Smooth muscle cell (in vitro differentiated cells): ENCODE measurements at regions not wholly inside any gene's neighbourhood (a gene's known extent, or its start where the extent isn't known, plus 50 kb on each side); places are given as distances from the start of the nearest gene placed in this dataset.
A peak's percentile ranks its signal among the peaks of the same experiment; 100 is the strongest.

Source experiments
- DNase-seq: peaks from one replicate; lab custom pipeline; 2025; ENCODE audit not compliant: unreplicated experiment; lab: John Stamatoyannopoulos, UW
- H2AFZ ChIP-seq: fragments of 200-600 bp; sonication (generic); 2 replicates; pipeline ENCODE4 v1.6.0; 2016; ENCODE audit warnings: antibody characterized with exemption, low read depth, mild to moderate bottlenecking
- H3F3A ChIP-seq: fragments of 200-600 bp; sonication (generic); 2 replicates; pipeline ENCODE4 v1.6.0; 2017; ENCODE audit warnings: antibody characterized with exemption, low read depth
- H3K27ac ChIP-seq: fragments of 200-600 bp; sonication (generic); 2 replicates; pipeline ENCODE4 v1.5.1; 2016; ENCODE audit warnings: low read depth, mild to moderate bottlenecking
- H3K27me3 ChIP-seq: fragments of 200-600 bp; sonication (generic); 2 replicates; pipeline ENCODE4 v1.6.1; 2016; ENCODE audit warnings: low read depth, mild to moderate bottlenecking
- H3K36me3 ChIP-seq: fragments of 200-600 bp; sonication (generic); 2 replicates; pipeline ENCODE4 v1.5.1; 2016; ENCODE audit warnings: low read depth
- H3K4me1 ChIP-seq: fragments of 200-600 bp; sonication (generic); 2 replicates; pipeline ENCODE4 v1.5.1; 2016; ENCODE audit warnings: low read depth
- H3K4me2 ChIP-seq: fragments of 200-600 bp; sonication (generic); 2 replicates; pipeline ENCODE4 v1.6.0; 2016; ENCODE audit warnings: mild to moderate bottlenecking
- H3K4me3 ChIP-seq: fragments of 200-600 bp; sonication (generic); 2 replicates; pipeline ENCODE4 v1.5.1; 2016; ENCODE audit warnings: mild to moderate bottlenecking
- H3K79me2 ChIP-seq: fragments of 200-600 bp; sonication (generic); 2 replicates; pipeline ENCODE4 v1.6.0; 2016; ENCODE audit warnings: low read depth, mild to moderate bottlenecking
- H3K9ac ChIP-seq: fragments of 200-600 bp; sonication (generic); 2 replicates; pipeline ENCODE4 v1.6.0; 2016; ENCODE audit warnings: low read depth
- H3K9me3 ChIP-seq: fragments of 200-600 bp; sonication (generic); replicated peaks from 2 replicates; pipeline ENCODE4 v1.5.1; 2016; ENCODE audit warnings: low read depth
- H4K20me1 ChIP-seq: fragments of 200-600 bp; sonication (generic); 2 replicates; pipeline ENCODE4 v1.6.0; 2016; ENCODE audit warnings: low read depth
- CTCF ChIP-seq: fragments of 200-600 bp; sonication (generic); IDR thresholded peaks from 2 replicates; pipeline ENCODE4 v1.5.1; 2017; ENCODE audit warnings: borderline replicate concordance, mild to moderate bottlenecking, antibody characterized with exemption; ENCODE audit not compliant: insufficient read depth, poor library complexity, severe bottlenecking
- WGBS: methylation state at CpG from one replicate; pipeline ENCODE4 v1.1.7; 2016; ENCODE audit warnings: low lambda C conversion rate; 5-methylcytosine and 5-hydroxymethylcytosine counted together

- Histone ChIP-seq H4K20me1 (peaks cover 18% of the 10 kb centered on the region), H3K79me2 (no peaks in the 10 kb centered on the region), H3K9me3 (no peaks in the 10 kb centered on the region), H3K27ac (no peak overlapping the region), H2AFZ (no peak overlapping the region), H3K9ac (no peak overlapping the region), H3K4me3 (peak overlapping the region; percentile 41), H3K4me1 (peaks cover 15% of the 10 kb centered on the region), H3F3A (no peaks in the 10 kb centered on the region), H3K4me2 (peak overlapping the region; percentile 50), H3K36me3 (no peaks in the 10 kb centered on the region), H3K27me3 (peaks cover 11% of the 10 kb centered on the region)
- TF ChIP-seq CTCF, result no peak
- WGBS, result 84% methylated on average over 6 of the region's 6 CpGs
- no peak for DNase-seq
Measured at GRCh38 chr17:64773386-64773835, 111.3 kb upstream of the SMURF2 start.

GRCh38 chr17:64772845-64773299 lies 110.8 kb upstream of the SMURF2 start:
- Histone ChIP-seq H3K9me3 (no peaks in the 10 kb centered on the region), H3K4me2 (no peak overlapping the region), H2AFZ (no peak overlapping the region), H3K9ac (no peak overlapping the region), H3K79me2 (no peaks in the 10 kb centered on the region), H4K20me1 (peaks cover 14% of the 10 kb centered on the region), H3K4me3 (no peak overlapping the region), H3F3A (no peaks in the 10 kb centered on the region), H3K27ac (no peak overlapping the region), H3K27me3 (peaks cover 6% of the 10 kb centered on the region), H3K36me3 (no peaks in the 10 kb centered on the region), H3K4me1 (peaks cover 9% of the 10 kb centered on the region)
- DNase-seq, result no peak
- TF ChIP-seq CTCF, result no peak
- WGBS, result 95% methylated on average over 6 of the region's 6 CpGs

- WGBS, result 84% methylated on average over 5 of the region's 5 CpGs
- no peak overlapping the region for H3K4me2 ChIP-seq
- H3F3A ChIP-seq, result no peaks in the 10 kb centered on the region
- peaks cover 9% of the 10 kb centered on the region for H4K20me1 ChIP-seq
- no peak overlapping the region for H2AFZ ChIP-seq
- H3K4me3 ChIP-seq, result no peak overlapping the region
- no peaks in the 10 kb centered on the region for H3K36me3 ChIP-seq
- H3K27ac ChIP-seq, result no peak overlapping the region
- no peaks in the 10 kb centered on the region for H3K9me3 ChIP-seq
- no peak for TF ChIP-seq CTCF
- DNase-seq, result no peak
- H3K4me1 ChIP-seq, result peaks cover 3% of the 10 kb centered on the region
- no peaks in the 10 kb centered on the region for H3K27me3 ChIP-seq
- H3K9ac ChIP-seq, result no peak overlapping the region
- no peaks in the 10 kb centered on the region for H3K79me2 ChIP-seq
Measured at GRCh38 chr17:64771980-64772844, 110.1 kb upstream of the SMURF2 start.
